Liver (tissue), 3 donors: ENCODE measurements at regions not wholly inside any gene's neighbourhood (a gene's known extent, or its start where the extent isn't known, plus 50 kb on each side); places are given as distances from the start of the nearest gene placed in this dataset.

Experiments used
- RAD21 ChIP-seq, 2 donors: IDR thresholded peaks; 2 replicates each; pipeline ENCODE4 v1.6.1; 2016; ENCODE audit warnings: antibody characterized with exemption in 2 of 2, mild to moderate bottlenecking in 2 of 2
- YY1 ChIP-seq: IDR thresholded peaks from 2 replicates; pipeline ENCODE4 v1.6.1; 2016; ENCODE audit warnings: antibody characterized with exemption, mild to moderate bottlenecking
- TF ChIP-seq, protein P1 (sequence below): fragments of 150-350 bp; IDR thresholded peaks from 2 replicates; pipeline ENCODE4 v1.5.1; 2017; ENCODE audit warnings: improper control_type of control experiment, low read depth, low read length; ENCODE audit not compliant: missing input control
- donor health status: healthy.
- donor health status: healthy.

DNA sequence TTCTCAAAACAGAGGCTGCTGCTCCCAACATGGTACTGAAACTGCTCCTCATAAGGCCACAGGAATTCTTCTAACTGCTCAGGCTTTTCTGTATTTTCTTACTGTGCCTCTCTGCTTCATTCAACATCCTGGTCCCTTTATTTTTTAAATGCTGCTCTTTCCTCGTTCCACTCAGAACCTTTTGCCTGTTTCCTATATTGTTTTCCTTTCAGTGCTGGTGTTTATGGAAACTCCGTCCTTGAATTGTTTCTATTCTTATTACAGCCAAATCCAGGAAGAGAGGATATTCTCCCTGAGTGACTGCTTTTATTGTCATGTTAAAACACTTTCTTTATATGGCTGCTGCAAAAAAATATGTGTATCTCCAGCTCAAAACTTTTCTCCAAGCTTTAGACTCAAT, 173.0 kb upstream of the E2F7 start:
- TF ChIP-seq, protein P1, sequence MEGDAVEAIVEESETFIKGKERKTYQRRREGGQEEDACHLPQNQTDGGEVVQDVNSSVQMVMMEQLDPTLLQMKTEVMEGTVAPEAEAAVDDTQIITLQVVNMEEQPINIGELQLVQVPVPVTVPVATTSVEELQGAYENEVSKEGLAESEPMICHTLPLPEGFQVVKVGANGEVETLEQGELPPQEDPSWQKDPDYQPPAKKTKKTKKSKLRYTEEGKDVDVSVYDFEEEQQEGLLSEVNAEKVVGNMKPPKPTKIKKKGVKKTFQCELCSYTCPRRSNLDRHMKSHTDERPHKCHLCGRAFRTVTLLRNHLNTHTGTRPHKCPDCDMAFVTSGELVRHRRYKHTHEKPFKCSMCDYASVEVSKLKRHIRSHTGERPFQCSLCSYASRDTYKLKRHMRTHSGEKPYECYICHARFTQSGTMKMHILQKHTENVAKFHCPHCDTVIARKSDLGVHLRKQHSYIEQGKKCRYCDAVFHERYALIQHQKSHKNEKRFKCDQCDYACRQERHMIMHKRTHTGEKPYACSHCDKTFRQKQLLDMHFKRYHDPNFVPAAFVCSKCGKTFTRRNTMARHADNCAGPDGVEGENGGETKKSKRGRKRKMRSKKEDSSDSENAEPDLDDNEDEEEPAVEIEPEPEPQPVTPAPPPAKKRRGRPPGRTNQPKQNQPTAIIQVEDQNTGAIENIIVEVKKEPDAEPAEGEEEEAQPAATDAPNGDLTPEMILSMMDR, result no peak
- TF ChIP-seq RAD21 (IDR thresholded peaks at IDR 0.05) (no peak), YY1 (no peak)
